GM10266 (cell line): ENCODE measurements at regions not wholly inside any gene's neighbourhood (a gene's known extent, or its start where the extent isn't known, plus 50 kb on each side); places are given as distances from the start of the nearest gene placed in this dataset.
A peak's percentile ranks its signal among the peaks of the same experiment; 100 is the strongest.

ENCODE experiments used
- DNase-seq: peaks from one replicate; pipeline ENCODE4 v3.0.0; 2012; ENCODE audit errors: extremely low spot score
- CTCF ChIP-seq: IDR thresholded peaks from 2 replicates; pipeline ENCODE4 v1.5.1; 2012; ENCODE audit warnings: mild to moderate bottlenecking, low read depth; ENCODE audit not compliant: control insufficient read depth, insufficient read depth; ENCODE audit errors: missing control alignments

GRCh38 chr6:112853162-112853561 is 506.0 kb downstream of the RFPL4B start:
- no peak for DNase-seq
- TF ChIP-seq CTCF: no peak

- no peak for TF ChIP-seq CTCF
- DNase-seq: no peak
These were observed 516.6 kb downstream of the RFPL4B start for GRCh38 chr6:112863753-112864152.

GRCh38 chr6:112865131-112865530 is 518.0 kb downstream of the RFPL4B start:
- TF ChIP-seq CTCF: no peak

GRCh38 chr6:112874881-112875280 is 527.8 kb downstream of the RFPL4B start:
- no peak for DNase-seq
- no peak for TF ChIP-seq CTCF

More at GRCh38 chr6:112865131-112865530, 518.0 kb downstream of the RFPL4B start:
- DNase-seq: no peak

- DNase-seq: no peak
- TF ChIP-seq CTCF: peak; percentile 2
These were observed 530.3 kb downstream of the RFPL4B start for GRCh38 chr6:112877134-112878100.

- no peak for TF ChIP-seq CTCF
These were observed 532.8 kb downstream of the RFPL4B start for GRCh38 chr6:112879920-112880413.

GRCh38 chr6:112881027-112881426 is 533.9 kb downstream of the RFPL4B start:
- TF ChIP-seq CTCF: no peak
- DNase-seq: no peak

More at GRCh38 chr6:112879920-112880413, 532.8 kb downstream of the RFPL4B start:
- no peak for DNase-seq
